ENCODE measurements at regions not wholly inside any gene's neighbourhood (a gene's known extent, or its start where the extent isn't known, plus 50 kb on each side); places are given as distances from the start of the nearest gene placed in this dataset.

GRCh38 chr6:126280287-126280686 lies 59.6 kb upstream of the CENPW start:
- DNase-seq (ENCODE audit: low read depth in 4 of 4, low spot score in 2 of 4), result no peak

- DNase-seq (ENCODE audit: low read depth in 4 of 4, low spot score in 2 of 4), result no peak
Observed at GRCh38 chr6:126285871-126286365, 54.0 kb upstream of the CENPW start.

All from left renal cortex interstitium (tissue), 4 donors.